ENCODE measurements at regions not wholly inside any gene's neighbourhood (a gene's known extent, or its start where the extent isn't known, plus 50 kb on each side); places are given as distances from the start of the nearest gene placed in this dataset.

GRCh38 chr5:66367814-66368541 lies 223.9 kb downstream of the SREK1 start:
- TF ChIP-seq ZNF558 (tag by site-specific recombination; IDR thresholded peaks at IDR 0.05) (no peak), ZNF76 (tag by site-specific recombination; IDR thresholded peaks at IDR 0.05; ENCODE audit: borderline replicate concordance, low read depth) (no peak), ZFP3 (tag by site-specific recombination; IDR thresholded peaks at IDR 0.05; ENCODE audit: low read depth) (no peak), TCF7L2 (IDR thresholded peaks at IDR 0.05; ENCODE audit: borderline replicate concordance, low read depth, low read length) (no peak), ZNF560 (tag by site-specific recombination; IDR thresholded peaks at IDR 0.05; ENCODE audit: borderline replicate concordance) (no peak), ZIC2 (tag by site-specific recombination; IDR thresholded peaks at IDR 0.05) (no peak), PBX3 (CRISPR knock-in tag; IDR thresholded peaks at IDR 0.05) (no peak), KLF7 (tag by site-specific recombination; IDR thresholded peaks at IDR 0.05; ENCODE audit: borderline replicate concordance) (no peak), ZNF140 (tag by site-specific recombination; IDR thresholded peaks at IDR 0.05) (no peak)
- TF ChIP-seq, protein P1, sequence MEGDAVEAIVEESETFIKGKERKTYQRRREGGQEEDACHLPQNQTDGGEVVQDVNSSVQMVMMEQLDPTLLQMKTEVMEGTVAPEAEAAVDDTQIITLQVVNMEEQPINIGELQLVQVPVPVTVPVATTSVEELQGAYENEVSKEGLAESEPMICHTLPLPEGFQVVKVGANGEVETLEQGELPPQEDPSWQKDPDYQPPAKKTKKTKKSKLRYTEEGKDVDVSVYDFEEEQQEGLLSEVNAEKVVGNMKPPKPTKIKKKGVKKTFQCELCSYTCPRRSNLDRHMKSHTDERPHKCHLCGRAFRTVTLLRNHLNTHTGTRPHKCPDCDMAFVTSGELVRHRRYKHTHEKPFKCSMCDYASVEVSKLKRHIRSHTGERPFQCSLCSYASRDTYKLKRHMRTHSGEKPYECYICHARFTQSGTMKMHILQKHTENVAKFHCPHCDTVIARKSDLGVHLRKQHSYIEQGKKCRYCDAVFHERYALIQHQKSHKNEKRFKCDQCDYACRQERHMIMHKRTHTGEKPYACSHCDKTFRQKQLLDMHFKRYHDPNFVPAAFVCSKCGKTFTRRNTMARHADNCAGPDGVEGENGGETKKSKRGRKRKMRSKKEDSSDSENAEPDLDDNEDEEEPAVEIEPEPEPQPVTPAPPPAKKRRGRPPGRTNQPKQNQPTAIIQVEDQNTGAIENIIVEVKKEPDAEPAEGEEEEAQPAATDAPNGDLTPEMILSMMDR (tag by site-specific recombination; IDR thresholded peaks at IDR 0.05) = no peak
